Stomach (tissue), 4 donors: ENCODE measurements at regions not wholly inside any gene's neighbourhood (a gene's known extent, or its start where the extent isn't known, plus 50 kb on each side); places are given as distances from the start of the nearest gene placed in this dataset.

Source experiments
- CTCF ChIP-seq, 7 experiments: fragments of 450-650 bp in 4 of 7; fragments of 200-600 bp in 3 of 7; sonication (generic) in 3 of 7; IDR thresholded peaks; one replicate each; pipeline ENCODE4 v1.5.1; 2016 to 2019; ENCODE audit warnings: antibody characterized with exemption in 7 of 7, control low read depth in 2 of 7, mild to moderate bottlenecking in 1 of 7
- EP300 ChIP-seq: sonication (generic); formaldehyde crosslinking; IDR thresholded peaks from one replicate; pipeline ENCODE4 v1.6.1; 2017; ENCODE audit warnings: antibody characterized with exemption
- POLR2A ChIP-seq, 4 donors: fragments of 450-650 bp; IDR thresholded peaks; one replicate each; pipeline ENCODE4 v1.6.1; 2016; ENCODE audit warnings: antibody characterized with exemption in 4 of 4, control low read depth in 2 of 4, mild to moderate bottlenecking in 1 of 4, moderate library complexity in 1 of 4
- POLR2AphosphoS5 ChIP-seq, 3 donors: sonication (generic); formaldehyde crosslinking; IDR thresholded peaks; one replicate each; pipeline ENCODE4 v1.6.1; 2016; ENCODE audit warnings: antibody characterized with exemption in 3 of 3

DNA sequence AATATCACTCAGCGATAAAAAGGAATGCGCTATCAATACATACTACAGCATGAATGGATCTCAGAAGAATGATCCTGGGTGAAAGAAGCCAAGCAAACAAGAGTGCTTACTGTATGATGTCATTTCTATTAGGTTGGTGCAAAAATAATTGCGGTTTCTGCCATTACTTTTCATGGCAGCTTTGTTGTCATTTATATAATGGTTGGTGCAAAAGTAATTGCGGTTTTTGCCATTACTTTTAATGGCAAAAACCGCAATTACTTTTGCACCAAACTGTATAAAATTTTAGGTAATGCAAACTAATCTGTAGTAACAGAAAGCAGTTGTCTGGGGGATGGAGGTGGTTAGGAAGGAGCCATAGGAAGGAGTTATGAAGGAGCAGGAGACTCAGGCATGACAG, 318.3 kb upstream of the ZMIZ1 start:
- no peak for TF ChIP-seq POLR2AphosphoS5 (IDR thresholded peaks at IDR 0.05)
- TF ChIP-seq EP300 = no peak
- no peak for TF ChIP-seq CTCF (IDR thresholded peaks at IDR 0.05)
- TF ChIP-seq POLR2A (IDR thresholded peaks at IDR 0.05) = no peak
